GM12878 (cell line): ENCODE measurements at regions not wholly inside any gene's neighbourhood (a gene's known extent, or its start where the extent isn't known, plus 50 kb on each side); places are given as distances from the start of the nearest gene placed in this dataset.

Experiments
- ATAC-seq: fragments of 200-7000 bp; cut with Tn5 transposase; 3 replicates; pipeline ENCODE4 v1.9.1; 2020; ENCODE audit warnings: mild to moderate bottlenecking, moderate library complexity
- BruUV-seq: library from RNA; stranded (reverse); fragments of 400-500 nt; replicated peaks from 2 replicates; lab custom pipeline; 2021; lab: Mats Ljungman, UMichigan
- CTCF ChIA-PET: fragments of 300-600 bp; sonication (Branson Sonifier 250); formaldehyde crosslinking; extraction: SDS; loops from one replicate; lab custom pipeline; 2021; ENCODE audit warnings: inconsistent platforms; lab: Yijun Ruan, JAX
- POLR2A ChIA-PET: fragments of 350-600 bp; formaldehyde crosslinking; extraction: SDS; loops from one replicate; lab custom pipeline; 2021; ENCODE audit warnings: inconsistent platforms; lab: Charles Lee
- RAD21 ChIA-PET: fragments of 300-600 bp; sonication (Branson Sonifier 250); formaldehyde crosslinking; loops from one replicate; lab custom pipeline; 2023; ENCODE audit warnings: antibody characterized with exemption; ENCODE audit not compliant: unreplicated experiment; lab: Charles Lee
- SMC1A ChIA-PET: fragments of 300-600 bp; sonication (Branson Sonifier 250); formaldehyde crosslinking; loops from one replicate; lab custom pipeline; 2023; ENCODE audit not compliant: unreplicated experiment, uncharacterized antibody; lab: Charles Lee
- DNase-seq: peaks from one replicate; pipeline ENCODE4 v3.0.0-alpha.2; 2011; ENCODE audit warnings: low read depth, low spot score
- FAIRE-seq: peaks from 3 replicates; lab custom pipeline; 2011; peaks lifted over from hg19 to GRCh38; lab: Jason Lieb, UNC
- H2AFZ ChIP-seq: 2 replicates; pipeline ENCODE4 v1.6.0; 2011; ENCODE audit warnings: low read depth, low read length, control low read depth; ENCODE audit not compliant: control insufficient read depth
- H3K27ac ChIP-seq: 2 replicates; pipeline ENCODE4 v1.5.1; 2011; ENCODE audit warnings: control low read depth; ENCODE audit not compliant: control insufficient read depth, insufficient read depth
- H3K27me3 ChIP-seq, 2 experiments: replicated peaks in 1 of 2; 2 replicates each; pipeline versions ENCODE4 v1.6.0 to v1.6.1; 2011; ENCODE audit warnings: low read length in 1 of 2; ENCODE audit not compliant: control insufficient read depth in 2 of 2, insufficient read depth in 2 of 2
- H3K36me3 ChIP-seq, 2 experiments: 2 replicates each; pipeline ENCODE4 v1.5.1; 2011; ENCODE audit warnings: low read length in 1 of 2; ENCODE audit not compliant: control insufficient read depth in 2 of 2, insufficient read depth in 2 of 2
- H3K4me1 ChIP-seq: 2 replicates; pipeline ENCODE4 v1.6.1; 2011; ENCODE audit warnings: mild to moderate bottlenecking, low read length, moderate library complexity, mixed read lengths; ENCODE audit not compliant: control insufficient read depth, insufficient read depth
- H3K4me2 ChIP-seq: 2 replicates; pipeline ENCODE4 v1.6.0; 2011; ENCODE audit warnings: control low read depth; ENCODE audit not compliant: control insufficient read depth, insufficient read depth
- H3K4me3 ChIP-seq: fragments of 200-600 bp; sonication (generic); 2 replicates; pipeline ENCODE4 v1.5.1; 2016
- H3K79me2 ChIP-seq: 2 replicates; pipeline ENCODE4 v1.6.0; 2011; ENCODE audit warnings: low read length; ENCODE audit not compliant: control insufficient read depth, insufficient read depth
- H3K9ac ChIP-seq: 2 replicates; pipeline ENCODE4 v1.8.0; 2011; ENCODE audit warnings: low read length, control low read depth, mixed read lengths; ENCODE audit not compliant: control insufficient read depth, insufficient read depth
- H3K9me3 ChIP-seq: replicated peaks from 3 replicates; pipeline ENCODE4 v1.5.1; 2011; ENCODE audit warnings: mild to moderate bottlenecking, low read length; ENCODE audit not compliant: control insufficient read depth, insufficient read depth
- H4K20me1 ChIP-seq: 2 replicates; pipeline ENCODE4 v1.6.0; 2011; ENCODE audit not compliant: control insufficient read depth, insufficient read depth
- BMI1 ChIP-seq: fragments of 450-650 bp; IDR thresholded peaks from 2 replicates; pipeline ENCODE4 v1.6.1; 2016; ENCODE audit warnings: mild to moderate bottlenecking, moderate library complexity, borderline replicate concordance
- CHD1 ChIP-seq: IDR thresholded peaks from 2 replicates; pipeline ENCODE4 v1.6.1; 2012; ENCODE audit warnings: low read depth, low read length, improper control_type of control experiment
- EP300 ChIP-seq, 2 experiments: fragments of 150-350 bp in 1 of 2; IDR thresholded peaks; 2 replicates each; pipeline ENCODE4 v1.6.1; 2011 to 2012; ENCODE audit warnings: low read depth in 2 of 2, low read length in 2 of 2, borderline replicate concordance in 1 of 2, improper control_type of control experiment in 1 of 2, inconsistent platforms in 1 of 2; ENCODE audit not compliant: control insufficient read depth in 1 of 2
- ESRRA ChIP-seq: IDR thresholded peaks from 2 replicates; pipeline ENCODE4 v1.6.1; 2012; ENCODE audit warnings: mild to moderate bottlenecking, low read length, improper control_type of control experiment
- JUNB ChIP-seq: IDR thresholded peaks from 2 replicates; pipeline ENCODE4 v1.6.1; 2016; ENCODE audit warnings: antibody characterized with exemption, mild to moderate bottlenecking
- RBBP5 ChIP-seq: fragments of 200-600 bp; sonication (generic); conservative IDR thresholded peaks from 2 replicates; pipeline ENCODE4 v1.6.1; 2016
- SP1 ChIP-seq: IDR thresholded peaks from one replicate; pipeline ENCODE4 v1.6.1; 2011; ENCODE audit warnings: low read depth, low read length
- TAF1 ChIP-seq: IDR thresholded peaks from 2 replicates; pipeline ENCODE4 v1.6.1; 2011; ENCODE audit warnings: mild to moderate bottlenecking, low read depth, low read length, borderline replicate concordance
- WGBS: methylation state at CpG from one replicate; pipeline ENCODE4 v1.1.6; 2016; ENCODE audit warnings: low lambda C conversion rate; ENCODE audit not compliant: insufficient replicate concordance, insufficient coverage; ENCODE audit errors: missing lambda C conversion rate; 5-methylcytosine and 5-hydroxymethylcytosine counted together
- in situ Hi-C: fragments of 300-500 bp; cut with MboI; formaldehyde crosslinking; loops from 9 replicates; pipeline ENCODE4 v1.14.3; 2018; ENCODE audit warnings: mixed read lengths
- intact Hi-C: fragments of 100-400 bp; cut with micrococcal nuclease; formaldehyde crosslinking; loops from one replicate; pipeline ENCODE4 v1.14.2; 2022; ENCODE audit not compliant: unreplicated experiment
- TF ChIP-seq, protein P1 (sequence below): fragments of 450-650 bp; IDR thresholded peaks from 2 replicates; pipeline ENCODE4 v1.6.1; 2018; ENCODE audit warnings: borderline replicate concordance, mild to moderate bottlenecking; ENCODE audit not compliant: partially characterized antibody
- TF ChIP-seq, protein P2 (sequence below): IDR thresholded peaks from 2 replicates; pipeline ENCODE4 v1.6.1; 2012; ENCODE audit warnings: mild to moderate bottlenecking, low read depth, low read length
- TF ChIP-seq, protein P3 (sequence below): IDR thresholded peaks from 2 replicates; pipeline ENCODE4 v1.6.1; 2011; ENCODE audit warnings: mild to moderate bottlenecking, low read depth, low read length, moderate library complexity; ENCODE audit not compliant: insufficient replicate concordance
- TF ChIP-seq, protein P4 (sequence below): fragments of 450-650 bp; IDR thresholded peaks from 2 replicates; pipeline ENCODE4 v1.6.1; 2014; ENCODE audit warnings: mild to moderate bottlenecking
- TF ChIP-seq, protein P5 (sequence below): IDR thresholded peaks from 2 replicates; pipeline ENCODE4 v1.6.1; 2012; ENCODE audit warnings: low read depth, low read length, improper control_type of control experiment

DNA sequence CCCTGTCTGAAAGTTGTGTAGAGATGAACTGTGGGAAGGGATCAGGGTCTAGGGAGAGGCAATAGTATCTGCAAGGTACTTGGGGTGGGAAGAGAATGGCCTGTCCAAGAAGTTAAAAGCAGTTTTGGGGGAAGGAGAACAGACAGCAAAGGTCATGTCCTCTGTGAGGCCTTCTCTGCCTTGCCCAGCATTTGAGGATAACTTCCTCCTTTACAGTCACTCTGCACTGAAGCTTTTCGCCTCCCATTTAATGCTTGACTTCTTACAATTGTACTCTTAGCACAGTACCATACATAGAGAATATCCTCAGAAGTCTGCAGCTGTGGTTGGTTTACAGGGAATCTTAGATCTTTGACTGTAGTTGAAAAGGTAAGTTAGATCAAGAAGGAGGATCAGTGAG is 121.8 kb upstream of the AP1S2 start:
- TF ChIP-seq, protein P1, sequence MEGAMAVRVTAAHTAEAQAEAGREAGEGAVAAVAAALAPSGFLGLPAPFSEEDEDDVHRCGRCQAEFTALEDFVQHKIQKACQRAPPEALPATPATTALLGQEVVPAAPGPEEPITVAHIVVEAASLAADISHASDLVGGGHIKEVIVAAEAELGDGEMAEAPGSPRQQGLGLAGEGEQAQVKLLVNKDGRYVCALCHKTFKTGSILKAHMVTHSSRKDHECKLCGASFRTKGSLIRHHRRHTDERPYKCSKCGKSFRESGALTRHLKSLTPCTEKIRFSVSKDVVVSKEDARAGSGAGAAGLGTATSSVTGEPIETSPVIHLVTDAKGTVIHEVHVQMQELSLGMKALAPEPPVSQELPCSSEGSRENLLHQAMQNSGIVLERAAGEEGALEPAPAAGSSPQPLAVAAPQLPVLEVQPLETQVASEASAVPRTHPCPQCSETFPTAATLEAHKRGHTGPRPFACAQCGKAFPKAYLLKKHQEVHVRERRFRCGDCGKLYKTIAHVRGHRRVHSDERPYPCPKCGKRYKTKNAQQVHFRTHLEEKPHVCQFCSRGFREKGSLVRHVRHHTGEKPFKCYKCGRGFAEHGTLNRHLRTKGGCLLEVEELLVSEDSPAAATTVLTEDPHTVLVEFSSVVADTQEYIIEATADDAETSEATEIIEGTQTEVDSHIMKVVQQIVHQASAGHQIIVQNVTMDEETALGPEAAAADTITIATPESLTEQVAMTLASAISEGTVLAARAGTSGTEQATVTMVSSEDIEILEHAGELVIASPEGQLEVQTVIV: no peak
- TF ChIP-seq, protein P2, sequence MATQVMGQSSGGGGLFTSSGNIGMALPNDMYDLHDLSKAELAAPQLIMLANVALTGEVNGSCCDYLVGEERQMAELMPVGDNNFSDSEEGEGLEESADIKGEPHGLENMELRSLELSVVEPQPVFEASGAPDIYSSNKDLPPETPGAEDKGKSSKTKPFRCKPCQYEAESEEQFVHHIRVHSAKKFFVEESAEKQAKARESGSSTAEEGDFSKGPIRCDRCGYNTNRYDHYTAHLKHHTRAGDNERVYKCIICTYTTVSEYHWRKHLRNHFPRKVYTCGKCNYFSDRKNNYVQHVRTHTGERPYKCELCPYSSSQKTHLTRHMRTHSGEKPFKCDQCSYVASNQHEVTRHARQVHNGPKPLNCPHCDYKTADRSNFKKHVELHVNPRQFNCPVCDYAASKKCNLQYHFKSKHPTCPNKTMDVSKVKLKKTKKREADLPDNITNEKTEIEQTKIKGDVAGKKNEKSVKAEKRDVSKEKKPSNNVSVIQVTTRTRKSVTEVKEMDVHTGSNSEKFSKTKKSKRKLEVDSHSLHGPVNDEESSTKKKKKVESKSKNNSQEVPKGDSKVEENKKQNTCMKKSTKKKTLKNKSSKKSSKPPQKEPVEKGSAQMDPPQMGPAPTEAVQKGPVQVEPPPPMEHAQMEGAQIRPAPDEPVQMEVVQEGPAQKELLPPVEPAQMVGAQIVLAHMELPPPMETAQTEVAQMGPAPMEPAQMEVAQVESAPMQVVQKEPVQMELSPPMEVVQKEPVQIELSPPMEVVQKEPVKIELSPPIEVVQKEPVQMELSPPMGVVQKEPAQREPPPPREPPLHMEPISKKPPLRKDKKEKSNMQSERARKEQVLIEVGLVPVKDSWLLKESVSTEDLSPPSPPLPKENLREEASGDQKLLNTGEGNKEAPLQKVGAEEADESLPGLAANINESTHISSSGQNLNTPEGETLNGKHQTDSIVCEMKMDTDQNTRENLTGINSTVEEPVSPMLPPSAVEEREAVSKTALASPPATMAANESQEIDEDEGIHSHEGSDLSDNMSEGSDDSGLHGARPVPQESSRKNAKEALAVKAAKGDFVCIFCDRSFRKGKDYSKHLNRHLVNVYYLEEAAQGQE: no peak
- TF ChIP-seq EP300 (IDR thresholded peaks at IDR 0.05; ENCODE audit: borderline replicate concordance in 1 of 2, control insufficient read depth in 1 of 2, low read depth in 2 of 2, low read length in 2 of 2) (no peak), BMI1 (no peak), JUNB (no peak), ESRRA (no peak), CHD1 (no peak), TAF1 (no peak), RBBP5 (no peak), SP1 (no peak)
- TF ChIP-seq, protein P3, sequence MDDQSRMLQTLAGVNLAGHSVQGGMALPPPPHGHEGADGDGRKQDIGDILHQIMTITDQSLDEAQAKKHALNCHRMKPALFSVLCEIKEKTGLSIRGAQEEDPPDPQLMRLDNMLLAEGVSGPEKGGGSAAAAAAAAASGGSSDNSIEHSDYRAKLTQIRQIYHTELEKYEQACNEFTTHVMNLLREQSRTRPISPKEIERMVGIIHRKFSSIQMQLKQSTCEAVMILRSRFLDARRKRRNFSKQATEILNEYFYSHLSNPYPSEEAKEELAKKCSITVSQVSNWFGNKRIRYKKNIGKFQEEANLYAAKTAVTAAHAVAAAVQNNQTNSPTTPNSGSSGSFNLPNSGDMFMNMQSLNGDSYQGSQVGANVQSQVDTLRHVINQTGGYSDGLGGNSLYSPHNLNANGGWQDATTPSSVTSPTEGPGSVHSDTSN: no peak
- TF ChIP-seq, protein P4, sequence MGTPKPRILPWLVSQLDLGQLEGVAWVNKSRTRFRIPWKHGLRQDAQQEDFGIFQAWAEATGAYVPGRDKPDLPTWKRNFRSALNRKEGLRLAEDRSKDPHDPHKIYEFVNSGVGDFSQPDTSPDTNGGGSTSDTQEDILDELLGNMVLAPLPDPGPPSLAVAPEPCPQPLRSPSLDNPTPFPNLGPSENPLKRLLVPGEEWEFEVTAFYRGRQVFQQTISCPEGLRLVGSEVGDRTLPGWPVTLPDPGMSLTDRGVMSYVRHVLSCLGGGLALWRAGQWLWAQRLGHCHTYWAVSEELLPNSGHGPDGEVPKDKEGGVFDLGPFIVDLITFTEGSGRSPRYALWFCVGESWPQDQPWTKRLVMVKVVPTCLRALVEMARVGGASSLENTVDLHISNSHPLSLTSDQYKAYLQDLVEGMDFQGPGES: no peak
- TF ChIP-seq, protein P5, sequence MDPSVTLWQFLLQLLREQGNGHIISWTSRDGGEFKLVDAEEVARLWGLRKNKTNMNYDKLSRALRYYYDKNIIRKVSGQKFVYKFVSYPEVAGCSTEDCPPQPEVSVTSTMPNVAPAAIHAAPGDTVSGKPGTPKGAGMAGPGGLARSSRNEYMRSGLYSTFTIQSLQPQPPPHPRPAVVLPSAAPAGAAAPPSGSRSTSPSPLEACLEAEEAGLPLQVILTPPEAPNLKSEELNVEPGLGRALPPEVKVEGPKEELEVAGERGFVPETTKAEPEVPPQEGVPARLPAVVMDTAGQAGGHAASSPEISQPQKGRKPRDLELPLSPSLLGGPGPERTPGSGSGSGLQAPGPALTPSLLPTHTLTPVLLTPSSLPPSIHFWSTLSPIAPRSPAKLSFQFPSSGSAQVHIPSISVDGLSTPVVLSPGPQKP: no peak
- WGBS: 0% methylated on average over 1 of the region's 1 CpG
- Histone ChIP-seq H3K79me2 (no peaks in the 10 kb centered on the region), H3K4me1 (no peaks in the 10 kb centered on the region; the same call in 1 of the 2 replicates), H4K20me1 (no peaks in the 10 kb centered on the region), H3K27ac (no peak overlapping the region), H3K9ac (no peak overlapping the region), H3K4me2 (no peak overlapping the region), H3K36me3 (no peaks in the 10 kb centered on the region), H3K4me3 (no peak overlapping the region), H3K9me3 (no peaks in the 10 kb centered on the region), H3K27me3 (no peaks in the 10 kb centered on the region), H2AFZ (no peak overlapping the region)
- DNase-seq (no peak), FAIRE-seq (no peak), ATAC-seq (no peak)
- POLR2A ChIA-PET: no interaction called here
- intact Hi-C loops: no loop called here
- no TSS peak for BruUV-seq
- in situ Hi-C loops: no loop called here
- SMC1A ChIA-PET: interaction anchor here (1.6 to 2.6 kb wide), 2 partner anchors 18 to 127 kb away, joined by 3 to 12 read pairs; no protein-coding TSS in a partner anchor
- RAD21 ChIA-PET: interaction anchor here (1.1 kb wide), 1 partner anchor 127 kb away, joined by 3 read pairs; no protein-coding TSS in a partner anchor
- CTCF ChIA-PET: interaction anchor here (6.7 kb wide), 1 partner anchor 127 kb away, joined by 40 read pairs; no protein-coding TSS in a partner anchor
